NCI-H82 treated with DMSO at 0.1 percent for 48 hours (cell line): ENCODE measurements at regions not wholly inside any gene's neighbourhood (a gene's known extent, or its start where the extent isn't known, plus 50 kb on each side); places are given as distances from the start of the nearest gene placed in this dataset.
"Not testable (repeated sequence)": the region's sequence is repeated elsewhere in the genome, so short reads cannot be mapped to it uniquely, and the experiment has no call there.

Source experiments
- DNase-seq: peaks from one replicate; lab custom pipeline; 2025; ENCODE audit not compliant: unreplicated experiment; lab: John Stamatoyannopoulos, UW

- DNase-seq, result no peak
These were observed 569.0 kb upstream of the B3GAT1 start for GRCh38 chr11:134980819-134981710.

- DNase-seq, result not testable (repeated sequence)
These were observed 567.0 kb upstream of the B3GAT1 start for GRCh38 chr11:134979089-134979457.

GRCh38 chr11:134978388-134979088 lies 566.5 kb upstream of the B3GAT1 start:
- no peak for DNase-seq

GRCh38 chr11:134976551-134976950 lies 564.5 kb upstream of the B3GAT1 start:
- DNase-seq, result no peak

- no peak for DNase-seq
These were observed 563.9 kb upstream of the B3GAT1 start for GRCh38 chr11:134975866-134976376.

- DNase-seq, result no peak
These were observed 561.8 kb upstream of the B3GAT1 start for GRCh38 chr11:134973801-134974200.

GRCh38 chr11:134971381-134971780 lies 559.3 kb upstream of the B3GAT1 start:
- DNase-seq, result no peak

GRCh38 chr11:134967746-134968145 lies 555.7 kb upstream of the B3GAT1 start:
- DNase-seq, result no peak

GRCh38 chr11:134961386-134961785 lies 549.3 kb upstream of the B3GAT1 start:
- DNase-seq, result not testable (repeated sequence)

- DNase-seq, result no peak
These were observed 546.8 kb upstream of the B3GAT1 start for GRCh38 chr11:134958870-134959269.

- no peak for DNase-seq
These were observed 546.2 kb upstream of the B3GAT1 start for GRCh38 chr11:134958336-134958640.

GRCh38 chr11:134957540-134958335 lies 545.7 kb upstream of the B3GAT1 start:
- no peak for DNase-seq

GRCh38 chr11:134956450-134957210 lies 544.6 kb upstream of the B3GAT1 start:
- DNase-seq, result no peak

GRCh38 chr11:134955970-134956369 lies 543.9 kb upstream of the B3GAT1 start:
- not testable (repeated sequence) for DNase-seq

- no peak for DNase-seq
These were observed 543.2 kb upstream of the B3GAT1 start for GRCh38 chr11:134955281-134955680.

- DNase-seq, result not testable (repeated sequence)
These were observed 542.4 kb upstream of the B3GAT1 start for GRCh38 chr11:134954456-134954855.

GRCh38 chr11:134953417-134953970 lies 541.5 kb upstream of the B3GAT1 start:
- not testable (repeated sequence) for DNase-seq

- DNase-seq, result no peak
These were observed 539.3 kb upstream of the B3GAT1 start for GRCh38 chr11:134951305-134951700.

- no peak for DNase-seq
These were observed 538.8 kb upstream of the B3GAT1 start for GRCh38 chr11:134950692-134951304.
